ENCODE measurements at regions not wholly inside any gene's neighbourhood (a gene's known extent, or its start where the extent isn't known, plus 50 kb on each side); places are given as distances from the start of the nearest gene placed in this dataset.

DNA sequence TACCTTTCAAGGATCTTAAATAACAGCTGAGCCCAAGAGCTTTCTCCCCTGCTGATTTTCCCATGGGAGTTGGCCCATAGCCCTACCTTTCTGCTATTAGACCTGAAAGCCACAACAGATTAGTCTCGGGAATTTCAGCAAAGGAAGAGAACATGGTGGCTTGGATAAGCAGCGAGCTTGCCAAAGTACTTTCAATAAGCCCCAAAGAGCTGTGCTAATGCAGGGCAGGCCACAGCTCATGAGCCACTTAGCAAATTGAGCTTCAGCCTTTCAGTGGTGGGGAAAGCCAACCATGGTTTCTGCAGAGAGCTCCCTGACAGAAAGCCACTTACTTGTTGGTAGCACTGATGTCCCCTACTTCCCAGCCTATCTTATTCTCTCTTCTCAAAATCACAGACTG lies 217.8 kb upstream of the IRX5 start:
- no peaks in the 10 kb centered on the region for H3K27me3 ChIP-seq (ENCODE audit: insufficient read depth)
- no peaks in the 10 kb centered on the region for H4K20me1 ChIP-seq (replicated peaks; ENCODE audit: insufficient read depth)
- H3K36me3 ChIP-seq (ENCODE audit: insufficient read depth): no peaks in the 10 kb centered on the region
- no peak overlapping the region for H3K4me3 Mint-ChIP-seq
- no peaks in the 10 kb centered on the region for H3F3A ChIP-seq (replicated peaks; ENCODE audit: low read depth)
- no peak overlapping the region for H3K4me2 ChIP-seq
- ATAC-seq: no peak
- no peaks in the 10 kb centered on the region for H3K36me3 Mint-ChIP-seq (ENCODE audit: low read depth)
- no peak for TF ChIP-seq ETS1 (IDR thresholded peaks at IDR 0.05)
- TF ChIP-seq EZH2 (IDR thresholded peaks at IDR 0.05; ENCODE audit: low read depth, unreplicated experiment): no peak
- TF ChIP-seq EZH2phosphoT487 (IDR thresholded peaks at IDR 0.05; ENCODE audit: unreplicated experiment): no peak
- no peak for TF ChIP-seq REST (IDR thresholded peaks at IDR 0.05; ENCODE audit: unreplicated experiment)
- TF ChIP-seq NANOG (IDR thresholded peaks at IDR 0.05; ENCODE audit: borderline replicate concordance): no peak
- TF ChIP-seq POLR2AphosphoS5 (IDR thresholded peaks at IDR 0.05; ENCODE audit: low read depth): no peak
- TF ChIP-seq, protein P1, sequence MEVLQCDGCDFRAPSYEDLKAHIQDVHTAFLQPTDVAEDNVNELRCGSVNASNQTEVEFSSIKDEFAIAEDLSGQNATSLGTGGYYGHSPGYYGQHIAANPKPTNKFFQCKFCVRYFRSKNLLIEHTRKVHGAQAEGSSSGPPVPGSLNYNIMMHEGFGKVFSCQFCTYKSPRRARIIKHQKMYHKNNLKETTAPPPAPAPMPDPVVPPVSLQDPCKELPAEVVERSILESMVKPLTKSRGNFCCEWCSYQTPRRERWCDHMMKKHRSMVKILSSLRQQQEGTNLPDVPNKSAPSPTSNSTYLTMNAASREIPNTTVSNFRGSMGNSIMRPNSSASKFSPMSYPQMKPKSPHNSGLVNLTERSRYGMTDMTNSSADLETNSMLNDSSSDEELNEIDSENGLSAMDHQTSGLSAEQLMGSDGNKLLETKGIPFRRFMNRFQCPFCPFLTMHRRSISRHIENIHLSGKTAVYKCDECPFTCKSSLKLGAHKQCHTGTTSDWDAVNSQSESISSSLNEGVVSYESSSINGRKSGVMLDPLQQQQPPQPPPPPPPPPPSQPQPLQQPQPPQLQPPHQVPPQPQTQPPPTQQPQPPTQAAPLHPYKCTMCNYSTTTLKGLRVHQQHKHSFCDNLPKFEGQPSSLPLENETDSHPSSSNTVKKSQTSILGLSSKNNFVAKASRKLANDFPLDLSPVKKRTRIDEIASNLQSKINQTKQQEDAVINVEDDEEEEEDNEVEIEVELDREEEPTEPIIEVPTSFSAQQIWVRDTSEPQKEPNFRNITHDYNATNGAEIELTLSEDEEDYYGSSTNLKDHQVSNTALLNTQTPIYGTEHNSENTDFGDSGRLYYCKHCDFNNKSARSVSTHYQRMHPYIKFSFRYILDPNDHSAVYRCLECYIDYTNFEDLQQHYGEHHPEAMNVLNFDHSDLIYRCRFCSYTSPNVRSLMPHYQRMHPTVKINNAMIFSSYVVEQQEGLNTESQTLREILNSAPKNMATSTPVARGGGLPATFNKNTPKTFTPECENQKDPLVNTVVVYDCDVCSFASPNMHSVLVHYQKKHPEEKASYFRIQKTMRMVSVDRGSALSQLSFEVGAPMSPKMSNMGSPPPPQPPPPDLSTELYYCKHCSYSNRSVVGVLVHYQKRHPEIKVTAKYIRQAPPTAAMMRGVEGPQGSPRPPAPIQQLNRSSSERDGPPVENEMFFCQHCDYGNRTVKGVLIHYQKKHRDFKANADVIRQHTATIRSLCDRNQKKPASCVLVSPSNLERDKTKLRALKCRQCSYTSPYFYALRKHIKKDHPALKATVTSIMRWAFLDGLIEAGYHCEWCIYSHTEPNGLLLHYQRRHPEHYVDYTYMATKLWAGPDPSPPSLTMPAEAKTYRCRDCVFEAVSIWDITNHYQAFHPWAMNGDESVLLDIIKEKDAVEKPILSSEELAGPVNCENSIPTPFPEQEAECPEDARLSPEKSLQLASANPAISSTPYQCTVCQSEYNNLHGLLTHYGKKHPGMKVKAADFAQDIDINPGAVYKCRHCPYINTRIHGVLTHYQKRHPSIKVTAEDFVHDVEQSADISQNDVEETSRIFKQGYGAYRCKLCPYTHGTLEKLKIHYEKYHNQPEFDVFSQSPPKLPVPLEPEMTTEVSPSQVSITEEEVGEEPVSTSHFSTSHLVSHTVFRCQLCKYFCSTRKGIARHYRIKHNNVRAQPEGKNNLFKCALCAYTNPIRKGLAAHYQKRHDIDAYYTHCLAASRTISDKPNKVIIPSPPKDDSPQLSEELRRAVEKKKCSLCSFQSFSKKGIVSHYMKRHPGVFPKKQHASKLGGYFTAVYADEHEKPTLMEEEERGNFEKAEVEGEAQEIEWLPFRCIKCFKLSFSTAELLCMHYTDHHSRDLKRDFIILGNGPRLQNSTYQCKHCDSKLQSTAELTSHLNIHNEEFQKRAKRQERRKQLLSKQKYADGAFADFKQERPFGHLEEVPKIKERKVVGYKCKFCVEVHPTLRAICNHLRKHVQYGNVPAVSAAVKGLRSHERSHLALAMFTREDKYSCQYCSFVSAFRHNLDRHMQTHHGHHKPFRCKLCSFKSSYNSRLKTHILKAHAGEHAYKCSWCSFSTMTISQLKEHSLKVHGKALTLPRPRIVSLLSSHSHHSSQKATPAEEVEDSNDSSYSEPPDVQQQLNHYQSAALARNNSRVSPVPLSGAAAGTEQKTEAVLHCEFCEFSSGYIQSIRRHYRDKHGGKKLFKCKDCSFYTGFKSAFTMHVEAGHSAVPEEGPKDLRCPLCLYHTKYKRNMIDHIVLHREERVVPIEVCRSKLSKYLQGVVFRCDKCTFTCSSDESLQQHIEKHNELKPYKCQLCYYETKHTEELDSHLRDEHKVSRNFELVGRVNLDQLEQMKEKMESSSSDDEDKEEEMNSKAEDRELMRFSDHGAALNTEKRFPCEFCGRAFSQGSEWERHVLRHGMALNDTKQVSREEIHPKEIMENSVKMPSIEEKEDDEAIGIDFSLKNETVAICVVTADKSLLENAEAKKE (CRISPR knock-in tag; IDR thresholded peaks at IDR 0.05): no peak
- no peak for TF ChIP-seq CREB1 (CRISPR knock-in tag; IDR thresholded peaks at IDR 0.05; ENCODE audit: low read depth)
- no peak for TF ChIP-seq JUNB (IDR thresholded peaks at IDR 0.05; ENCODE audit: unreplicated experiment)
- TF ChIP-seq, protein P2, sequence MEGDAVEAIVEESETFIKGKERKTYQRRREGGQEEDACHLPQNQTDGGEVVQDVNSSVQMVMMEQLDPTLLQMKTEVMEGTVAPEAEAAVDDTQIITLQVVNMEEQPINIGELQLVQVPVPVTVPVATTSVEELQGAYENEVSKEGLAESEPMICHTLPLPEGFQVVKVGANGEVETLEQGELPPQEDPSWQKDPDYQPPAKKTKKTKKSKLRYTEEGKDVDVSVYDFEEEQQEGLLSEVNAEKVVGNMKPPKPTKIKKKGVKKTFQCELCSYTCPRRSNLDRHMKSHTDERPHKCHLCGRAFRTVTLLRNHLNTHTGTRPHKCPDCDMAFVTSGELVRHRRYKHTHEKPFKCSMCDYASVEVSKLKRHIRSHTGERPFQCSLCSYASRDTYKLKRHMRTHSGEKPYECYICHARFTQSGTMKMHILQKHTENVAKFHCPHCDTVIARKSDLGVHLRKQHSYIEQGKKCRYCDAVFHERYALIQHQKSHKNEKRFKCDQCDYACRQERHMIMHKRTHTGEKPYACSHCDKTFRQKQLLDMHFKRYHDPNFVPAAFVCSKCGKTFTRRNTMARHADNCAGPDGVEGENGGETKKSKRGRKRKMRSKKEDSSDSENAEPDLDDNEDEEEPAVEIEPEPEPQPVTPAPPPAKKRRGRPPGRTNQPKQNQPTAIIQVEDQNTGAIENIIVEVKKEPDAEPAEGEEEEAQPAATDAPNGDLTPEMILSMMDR (conservative IDR thresholded peaks at IDR 0.05; ENCODE audit: low read depth in 2 of 2): no peak
- TF ChIP-seq ZNF331 (CRISPR knock-in tag; IDR thresholded peaks at IDR 0.05; ENCODE audit: low read depth): no peak
- TF ChIP-seq ZNF114 (CRISPR knock-in tag; IDR thresholded peaks at IDR 0.05): no peak
- no peak for TF ChIP-seq STAT1 (IDR thresholded peaks at IDR 0.05; ENCODE audit: unreplicated experiment)
- DNase-seq (ENCODE audit: low spot score): no peak
- H3K27ac ChIP-seq (ENCODE audit: low read depth): no peak overlapping the region
- H3K4me1 Mint-ChIP-seq: no peaks in the 10 kb centered on the region
- H3K79me2 ChIP-seq (replicated peaks; ENCODE audit: insufficient read depth): no peaks in the 10 kb centered on the region
- no peaks in the 10 kb centered on the region for H3K9me2 ChIP-seq (ENCODE audit: insufficient read depth)
- H3K9me3 Mint-ChIP-seq: no peaks in the 10 kb centered on the region
- H3K4me1 ChIP-seq (ENCODE audit: insufficient read depth): no peaks in the 10 kb centered on the region
- no peak overlapping the region for H3K4me3 ChIP-seq
- H2AFZ ChIP-seq: no peak overlapping the region
- H3K27ac Mint-ChIP-seq: no peak overlapping the region
- H3K27me3 Mint-ChIP-seq (ENCODE audit: insufficient read depth, low read depth, poor library complexity): peaks cover 6% of the 10 kb centered on the region
